Activated T-cell treated with anti-CD3 and anti-CD28 coated beads, Interleukin-2, amount 50 U/mL, for 1 hour (primary cell): ENCODE measurements at regions not wholly inside any gene's neighbourhood (a gene's known extent, or its start where the extent isn't known, plus 50 kb on each side); places are given as distances from the start of the nearest gene placed in this dataset.

Experiments
- DNase-seq: peaks from one replicate; pipeline ENCODE4 v3.0.0-alpha.2; 2020

DNA sequence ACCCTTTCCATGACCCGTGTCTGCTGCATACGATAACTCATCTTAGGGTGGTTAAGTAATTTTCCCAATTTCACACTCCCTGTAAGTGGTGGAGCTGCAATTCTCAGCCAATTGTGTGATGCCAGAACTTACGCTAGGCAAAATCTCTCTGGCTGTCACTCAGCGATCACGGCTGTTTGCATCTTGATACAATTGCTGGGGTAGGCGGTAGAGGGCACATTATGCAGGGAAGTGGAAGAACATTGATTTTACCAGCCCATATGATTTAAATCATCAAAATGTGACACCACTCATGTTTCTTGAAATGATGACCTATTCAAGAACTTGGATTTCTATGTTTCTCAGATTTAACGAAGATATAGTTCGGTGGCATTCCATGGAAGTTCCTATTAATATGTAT lies 108.7 kb upstream of the ADARB2 start:
- DNase-seq, result no peak

DNA sequence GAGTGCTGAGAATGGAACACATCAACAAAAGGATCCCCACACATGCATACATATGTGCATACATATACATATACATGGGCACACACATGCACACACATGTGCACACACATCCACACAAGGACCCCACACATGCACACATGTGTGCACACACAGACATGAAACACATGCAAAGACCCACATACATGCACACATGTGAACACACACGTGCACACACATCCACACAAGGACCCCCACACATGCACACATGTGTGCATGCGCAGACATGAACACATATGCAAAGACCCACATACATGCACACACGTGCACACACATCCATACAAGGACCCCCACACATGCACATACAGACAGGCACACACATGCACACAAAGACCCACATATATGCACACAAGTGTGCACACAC lies 104.4 kb upstream of the ADARB2 start:
- no peak for DNase-seq

DNA sequence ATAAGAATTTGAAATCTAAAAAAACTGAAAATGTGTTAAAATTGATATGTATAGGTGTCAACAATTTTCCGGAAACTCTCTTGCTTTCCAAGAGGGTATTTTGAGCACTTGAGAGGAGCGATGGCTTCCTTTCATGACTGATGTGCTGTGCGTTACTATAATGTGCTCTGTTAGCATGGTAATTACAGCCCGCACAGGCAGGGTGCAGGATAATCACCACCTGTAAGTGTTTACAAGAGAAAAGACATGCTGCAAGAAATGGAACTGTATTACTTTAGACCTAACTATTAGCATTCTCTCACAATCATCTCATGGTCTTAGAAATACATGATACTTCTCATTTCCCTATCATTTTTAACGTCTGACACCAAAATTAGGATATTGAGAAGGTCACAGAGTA lies 92.4 kb upstream of the ADARB2 start:
- no peak for DNase-seq

DNA sequence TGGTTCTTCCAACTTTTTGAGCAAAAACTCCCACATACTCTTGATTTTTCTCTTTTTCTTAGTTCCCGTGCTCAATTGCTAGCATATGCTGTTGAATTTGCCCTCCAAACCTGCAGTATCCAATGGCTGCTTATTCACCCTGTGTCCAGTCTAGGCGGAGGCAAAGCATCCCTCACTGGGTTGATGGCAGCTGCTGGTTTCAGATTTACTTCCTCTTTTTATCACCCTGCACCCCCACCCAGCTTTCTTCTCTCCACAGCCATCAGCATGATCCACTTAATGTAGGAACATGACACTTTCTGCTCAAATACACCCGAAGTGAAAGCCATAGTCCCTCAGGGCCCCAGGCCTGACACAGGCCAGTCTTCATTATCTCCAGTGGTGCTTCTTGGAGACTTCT lies 87.6 kb upstream of the ADARB2 start:
- no peak for DNase-seq

DNA sequence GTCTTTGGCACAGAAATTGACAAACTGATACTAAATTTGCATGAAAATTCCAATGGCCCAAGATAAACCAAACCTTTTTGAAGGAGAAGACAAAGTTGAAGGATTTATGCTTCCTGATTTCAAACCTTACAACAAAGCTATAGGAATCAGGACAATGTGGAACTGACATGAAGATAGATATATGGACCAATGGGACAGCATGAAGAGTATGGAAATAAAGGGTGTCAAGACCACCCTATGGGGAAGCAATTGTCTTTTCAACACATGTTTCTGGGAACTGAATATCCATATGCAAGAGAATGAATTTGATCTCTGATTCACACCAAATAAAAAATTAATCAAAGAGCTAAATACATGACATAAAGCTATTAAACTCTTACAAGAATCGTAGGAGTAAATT lies 77.2 kb upstream of the ADARB2 start:
- DNase-seq, result no peak

DNA sequence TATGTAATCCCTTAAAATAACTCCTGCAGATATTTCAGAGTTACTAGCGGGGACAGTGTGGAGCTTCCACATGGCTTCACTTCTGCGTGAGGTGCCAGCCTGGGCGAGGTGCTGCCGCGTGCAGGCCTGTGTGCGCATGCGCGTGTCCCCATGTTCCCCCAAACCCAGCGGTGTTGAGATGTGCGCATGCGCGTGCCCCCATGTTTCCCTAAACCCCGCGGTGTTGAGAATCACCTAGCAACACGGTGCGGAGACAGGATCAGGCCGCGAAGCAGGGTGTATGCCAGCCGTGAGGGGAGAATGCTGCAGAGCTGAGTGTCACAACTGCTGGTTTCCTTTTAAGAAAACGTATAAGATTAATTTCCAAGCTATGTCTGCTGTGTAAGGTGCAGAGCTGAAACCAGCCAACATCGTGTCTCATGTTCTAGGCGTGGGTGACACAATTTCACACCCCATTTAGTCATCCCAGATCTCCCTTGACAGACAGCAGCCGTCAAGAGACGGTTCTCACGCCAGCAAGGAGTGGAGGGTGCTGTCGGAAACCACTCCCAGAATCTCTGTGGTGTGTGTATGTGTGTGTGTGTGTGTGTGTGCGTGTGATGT lies 71.9 kb upstream of the ADARB2 start:
- DNase-seq, result no peak

DNA sequence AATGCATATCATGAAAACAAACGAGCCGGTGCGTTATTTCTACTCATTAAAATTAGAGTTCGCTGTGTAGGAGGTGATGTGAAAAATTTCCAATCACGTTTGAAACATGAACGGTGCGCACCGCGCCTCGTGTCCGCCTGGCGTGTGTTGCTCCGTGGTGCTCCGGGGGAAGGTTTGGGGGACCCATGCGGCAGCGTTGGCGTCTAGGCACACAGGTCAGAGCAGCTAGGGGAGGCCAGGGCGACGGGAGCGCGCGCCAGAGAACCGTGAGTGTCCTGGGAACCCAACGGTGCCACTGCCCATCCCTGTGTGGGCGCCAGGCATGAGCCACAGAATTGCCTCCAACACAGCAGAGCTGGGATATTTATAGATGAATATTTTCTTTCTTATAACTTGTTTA lies 70.6 kb upstream of the ADARB2 start:
- no peak for DNase-seq

DNA sequence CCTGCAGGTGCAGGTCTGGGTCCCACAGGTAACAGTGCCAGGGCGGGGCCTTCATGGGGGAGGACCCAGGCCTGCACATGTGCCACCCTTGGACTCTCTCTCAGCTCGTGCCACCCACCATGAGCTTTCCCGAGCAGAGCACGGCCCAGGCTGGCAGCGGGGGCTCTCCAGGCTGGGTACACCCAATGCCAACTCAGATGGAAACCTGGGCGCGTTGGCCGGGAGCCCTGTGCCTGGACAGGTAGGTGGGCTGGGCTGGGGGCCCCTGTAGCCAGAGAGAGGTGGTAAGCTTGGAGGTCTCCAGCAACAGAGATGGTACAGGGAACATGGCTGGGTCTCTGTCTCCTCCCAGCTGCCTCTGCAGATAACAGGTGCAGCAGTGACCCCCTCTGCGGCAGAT lies 69.9 kb upstream of the ADARB2 start:
- no peak for DNase-seq

DNA sequence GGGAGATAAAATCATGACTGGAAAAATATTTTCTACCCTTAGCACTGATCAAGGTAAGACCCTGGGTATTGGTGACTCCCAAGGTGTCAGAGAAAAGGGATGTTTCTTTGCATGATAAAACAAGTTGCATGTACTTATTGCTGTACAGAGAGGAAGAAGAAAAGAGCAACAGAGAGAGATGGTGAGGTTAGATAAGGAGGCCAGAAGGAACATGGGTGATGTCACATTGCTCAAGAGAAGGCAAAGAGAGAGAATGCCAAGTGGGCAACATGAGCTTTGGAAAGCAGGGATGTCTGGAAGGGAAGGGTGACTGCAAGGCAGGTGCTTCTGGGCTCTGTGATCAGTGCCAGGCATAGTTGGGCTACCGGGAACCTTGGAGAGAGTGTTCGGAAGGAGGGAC lies 65.1 kb upstream of the ADARB2 start:
- DNase-seq, result no peak

DNA sequence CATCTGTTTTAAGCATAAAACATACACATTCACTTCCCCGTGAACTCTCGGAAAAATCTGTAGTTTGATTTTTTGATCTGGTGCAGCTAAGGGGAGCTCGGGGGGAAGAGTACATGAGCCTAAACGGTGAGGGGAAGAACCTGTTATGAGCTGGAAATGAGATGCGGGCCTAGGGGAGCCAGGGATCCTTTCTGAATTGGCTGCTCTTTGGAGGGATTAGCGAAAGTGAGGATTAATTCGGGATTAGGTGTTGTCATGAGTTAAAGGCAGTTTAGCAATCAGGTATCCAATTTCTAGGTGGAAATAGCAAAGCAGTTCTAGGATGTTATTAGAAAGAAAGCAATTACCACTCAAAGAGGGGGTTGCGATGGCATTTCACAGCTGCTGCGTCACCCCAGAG lies 51.1 kb upstream of the ADARB2 start:
- DNase-seq, result no peak
